Astrocyte of the cerebellum (primary cell): ENCODE measurements at regions not wholly inside any gene's neighbourhood (a gene's known extent, or its start where the extent isn't known, plus 50 kb on each side); places are given as distances from the start of the nearest gene placed in this dataset.

Experiments
- DNase-seq: peaks from one replicate; pipeline ENCODE4 v3.0.0-alpha.2; 2011; ENCODE audit warnings: low read depth
- H3K4me3 ChIP-seq: 2 replicates; pipeline ENCODE4 v1.5.1; 2011; ENCODE audit warnings: mild to moderate bottlenecking, low read depth, low read length, moderate library complexity
- CTCF ChIP-seq: IDR thresholded peaks from 2 replicates; pipeline ENCODE4 v1.5.1; 2012; ENCODE audit warnings: low read length, low read depth, moderate library complexity, mild to moderate bottlenecking; ENCODE audit errors: missing control alignments
- in situ Hi-C: cut with HindIII; loops from 2 replicates; pipeline ENCODE4 v1.10.0; 2017; ENCODE audit warnings: low sequenced_read_pairs

- no peak overlapping the region for H3K4me3 ChIP-seq
- no peak for TF ChIP-seq CTCF
- no peak for DNase-seq
- in situ Hi-C loops: no loop called here
These were observed 294.8 kb downstream of the HS3ST3B1 start for GRCh38 chr17:14595656-14596055.

- no peak for TF ChIP-seq CTCF
- H3K4me3 ChIP-seq: no peak overlapping the region
- DNase-seq: no peak
- in situ Hi-C loops: no loop called here
These were observed 293.8 kb downstream of the HS3ST3B1 start for GRCh38 chr17:14594690-14595089.

- H3K4me3 ChIP-seq: no peak overlapping the region
- in situ Hi-C loops: no loop called here
- no peak for TF ChIP-seq CTCF
- DNase-seq: no peak
These were observed 293.1 kb downstream of the HS3ST3B1 start for GRCh38 chr17:14593956-14594355.

GRCh38 chr17:14590459-14591250 lies 289.8 kb downstream of the HS3ST3B1 start:
- no peak overlapping the region for H3K4me3 ChIP-seq
- no peak for DNase-seq

GRCh38 chr17:14585099-14585498 lies 284.2 kb downstream of the HS3ST3B1 start:
- TF ChIP-seq CTCF: no peak
- no peak overlapping the region for H3K4me3 ChIP-seq
- no peak for DNase-seq
- in situ Hi-C loops: no loop called here

More at GRCh38 chr17:14590459-14591250, 289.8 kb downstream of the HS3ST3B1 start:
- in situ Hi-C loops: no loop called here
- no peak for TF ChIP-seq CTCF

- DNase-seq: no peak
- TF ChIP-seq CTCF: no peak
- in situ Hi-C loops: no loop called here
- no peak overlapping the region for H3K4me3 ChIP-seq
These were observed 282.1 kb downstream of the HS3ST3B1 start for GRCh38 chr17:14582996-14583395.
